ENCODE measurements at regions not wholly inside any gene's neighbourhood (a gene's known extent, or its start where the extent isn't known, plus 50 kb on each side); places are given as distances from the start of the nearest gene placed in this dataset.

- DNase-seq (ENCODE audit: low spot score): no peak
These were observed 1371.5 kb downstream of the EPHA7 start for GRCh38 chr6:92047860-92048259.

DNA sequence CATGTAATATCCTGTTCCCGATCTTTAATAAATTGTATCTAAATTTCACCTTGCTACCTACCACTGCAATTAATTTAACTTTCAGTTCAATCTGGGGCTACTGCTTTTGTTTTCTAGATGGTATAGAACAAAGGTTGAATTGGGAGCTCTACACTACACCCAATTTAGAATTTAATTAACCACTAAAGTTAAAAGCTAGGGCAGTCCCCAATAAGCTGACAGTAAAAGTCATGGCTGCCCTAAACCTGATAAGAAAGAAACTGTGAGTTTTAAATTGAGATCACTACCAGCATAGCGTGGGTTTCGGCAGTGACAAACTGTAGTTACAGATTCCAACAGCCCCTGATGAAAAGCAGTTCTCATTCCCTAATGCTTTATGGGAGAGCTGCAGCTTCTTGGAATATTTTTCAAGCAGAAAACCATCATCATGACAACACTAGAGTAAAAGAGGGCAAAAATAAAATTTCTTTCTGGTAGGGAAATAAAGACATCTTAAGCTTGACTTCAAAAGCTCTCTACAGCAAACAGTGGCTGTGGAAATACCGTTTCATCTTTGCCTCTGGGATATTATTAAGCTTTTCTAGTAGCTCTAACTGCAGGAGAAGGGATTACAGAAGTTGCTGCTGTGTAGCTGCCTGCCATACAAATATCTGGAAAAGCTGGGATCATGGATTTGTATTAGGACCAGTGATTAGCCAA lies 1372.1 kb downstream of the EPHA7 start:
- DNase-seq (ENCODE audit: low spot score): no peak

GRCh38 chr6:92044312-92044711 lies 1375.0 kb downstream of the EPHA7 start:
- DNase-seq (ENCODE audit: low spot score): no peak

GRCh38 chr6:92043777-92044176 lies 1375.6 kb downstream of the EPHA7 start:
- no peak for DNase-seq (ENCODE audit: low spot score)

GRCh38 chr6:92026878-92027277 lies 1392.5 kb downstream of the EPHA7 start:
- DNase-seq (ENCODE audit: low spot score): no peak

DNA sequence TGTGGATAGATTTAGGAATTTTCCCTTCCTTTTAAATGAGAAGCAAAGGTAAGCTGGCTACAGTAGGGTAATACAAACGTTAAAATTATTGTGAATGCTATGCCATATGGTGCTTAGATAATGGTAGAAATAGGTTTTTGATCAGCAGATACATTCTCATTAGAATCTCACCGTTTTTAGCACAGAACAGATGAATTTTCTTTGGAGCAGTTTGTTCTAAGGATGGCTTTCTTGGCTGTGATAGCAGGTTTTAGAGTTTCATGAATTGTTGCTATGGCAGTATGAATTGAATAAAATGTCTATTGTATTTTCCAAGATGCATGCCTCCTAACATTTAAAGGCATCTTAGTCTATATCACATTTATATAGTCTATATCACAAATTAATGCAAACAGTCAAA lies 1394.5 kb downstream of the EPHA7 start:
- no peak for DNase-seq (ENCODE audit: low spot score)

DNA sequence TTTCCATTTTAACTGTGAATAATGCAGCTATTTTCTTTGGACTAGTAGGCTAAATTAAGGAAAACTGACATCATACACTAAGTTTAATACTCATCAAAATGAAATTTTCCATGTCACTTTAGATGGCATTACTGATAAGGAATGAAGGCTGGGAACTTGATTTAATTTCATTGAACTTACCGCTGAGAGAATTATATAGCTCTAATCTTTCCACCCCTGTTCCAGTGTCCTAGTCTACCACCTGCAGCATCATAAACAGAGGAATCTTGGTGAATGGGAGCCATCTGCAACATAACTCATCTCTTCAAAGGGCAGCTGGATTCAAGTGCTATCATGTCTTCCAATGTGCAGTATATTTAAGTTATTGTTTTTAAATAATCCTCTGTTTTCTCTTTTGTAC lies 1395.2 kb downstream of the EPHA7 start:
- DNase-seq (ENCODE audit: low spot score): no peak

- DNase-seq (ENCODE audit: low spot score): no peak
These were observed 1395.9 kb downstream of the EPHA7 start for GRCh38 chr6:92023410-92023966.

- no peak for DNase-seq (ENCODE audit: low spot score)
These were observed 1407.6 kb downstream of the EPHA7 start for GRCh38 chr6:92011681-92012245.

DNA sequence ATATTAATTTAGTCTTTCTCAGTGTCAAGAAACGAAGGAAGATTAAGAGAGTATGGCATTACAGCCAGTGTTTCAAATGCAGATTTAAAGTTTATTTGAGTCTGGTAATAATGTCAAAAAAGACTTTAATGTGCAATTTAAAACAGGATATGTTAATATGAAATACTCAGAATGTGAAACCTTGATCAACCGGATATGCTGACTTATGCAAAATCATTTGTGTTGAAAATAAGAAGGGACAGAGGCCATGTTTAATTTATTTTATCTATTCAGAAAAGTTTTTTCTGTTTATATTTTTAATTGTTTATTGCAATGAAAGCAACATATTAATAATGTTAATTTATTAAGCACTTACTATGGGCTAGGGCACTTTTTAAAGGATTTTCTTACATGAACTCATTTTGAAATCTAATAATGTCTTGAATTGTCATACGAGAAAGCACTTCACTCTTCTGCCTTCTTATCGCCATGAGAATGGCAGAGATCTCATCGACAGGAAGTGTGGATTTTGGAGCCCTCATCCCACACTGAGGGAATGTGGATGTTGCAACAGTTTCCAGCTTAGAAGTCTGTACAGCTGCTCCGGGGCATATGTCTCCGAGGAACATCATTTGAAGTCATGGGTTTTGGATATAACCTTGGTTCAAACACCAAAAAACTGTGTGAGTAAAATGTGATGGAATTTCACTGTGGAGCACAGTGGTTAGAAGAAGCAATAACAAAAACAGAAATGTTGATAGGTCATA lies 1410.4 kb downstream of the EPHA7 start:
- DNase-seq (ENCODE audit: low spot score): no peak

DNA sequence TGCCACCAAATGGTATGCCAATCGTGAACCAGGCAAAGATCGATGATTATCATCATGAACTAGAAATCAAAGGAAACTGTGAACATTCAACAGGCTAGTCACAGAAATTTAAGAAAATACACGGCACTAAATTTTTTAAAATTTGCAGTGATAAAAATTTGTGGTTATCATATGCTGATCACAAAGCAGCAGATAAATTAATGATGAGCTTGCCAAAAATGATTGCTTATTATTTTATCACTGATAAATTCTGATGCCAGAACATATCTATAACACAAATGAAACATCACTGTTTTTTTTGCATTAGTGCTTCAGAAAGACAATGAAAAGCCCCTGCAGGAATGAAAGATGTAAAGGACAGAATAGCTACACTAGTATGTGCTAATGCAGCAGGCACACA lies 1413.2 kb upstream of the MAP3K7 start:
- DNase-seq (ENCODE audit: low spot score): no peak

DNA sequence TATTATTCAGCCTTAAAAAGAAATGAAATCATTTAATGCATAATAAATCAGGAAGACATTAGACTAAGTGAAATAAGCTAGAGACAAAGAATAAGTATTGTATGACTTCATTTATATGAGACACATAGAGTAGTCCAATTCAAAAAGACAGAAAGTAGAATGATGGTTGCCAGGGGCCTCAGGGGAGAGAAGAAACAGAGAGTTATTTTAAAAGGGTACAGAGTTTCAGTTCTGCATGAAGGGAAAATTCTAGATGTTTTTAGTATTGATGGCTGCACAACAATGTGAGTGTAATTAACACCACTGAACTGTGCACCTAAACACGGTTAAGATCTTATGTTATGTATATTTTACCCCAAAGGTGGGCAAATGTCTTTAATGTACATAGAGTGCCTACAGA lies 1407.9 kb upstream of the MAP3K7 start:
- DNase-seq (ENCODE audit: low spot score): no peak

DNA sequence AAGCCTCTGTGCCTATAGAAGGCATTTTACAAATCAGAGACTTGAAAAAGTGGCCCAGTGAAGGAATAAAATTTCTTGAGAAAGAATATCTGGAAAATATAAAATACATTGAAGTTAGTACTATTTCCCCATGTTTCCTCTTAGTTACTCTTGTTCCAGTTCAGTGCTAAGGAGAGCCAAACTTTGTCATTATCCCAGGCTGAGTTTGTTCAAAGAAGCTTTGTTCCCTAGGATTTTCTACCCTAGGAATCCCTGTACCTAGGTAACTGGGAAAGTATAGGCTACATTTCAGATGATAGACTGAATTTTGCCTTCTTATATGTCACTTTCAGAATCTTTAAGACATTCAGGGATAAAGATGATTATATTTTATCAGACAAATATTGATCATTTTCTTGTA lies 1395.7 kb upstream of the MAP3K7 start:
- no peak for DNase-seq (ENCODE audit: low spot score)

DNA sequence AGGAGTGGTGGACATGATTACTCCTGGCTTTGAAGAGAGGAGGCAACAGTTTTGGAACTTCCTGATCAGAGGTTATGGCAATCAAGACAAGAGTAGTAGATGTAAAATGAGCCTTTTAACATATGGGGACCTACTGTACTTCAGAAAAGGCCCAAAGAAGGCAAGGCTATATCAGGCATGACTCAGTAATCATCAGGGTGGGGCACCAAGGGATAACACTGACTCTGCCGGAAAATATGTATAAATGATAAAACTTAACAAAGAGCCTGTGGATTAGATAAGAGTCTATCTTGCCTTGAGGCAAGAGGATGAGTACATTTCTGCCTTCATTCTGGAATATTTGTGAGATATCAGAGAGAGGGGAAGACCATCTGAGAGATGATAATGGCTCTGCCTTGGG lies 1389.9 kb upstream of the MAP3K7 start:
- DNase-seq (ENCODE audit: low spot score): no peak

- DNase-seq (ENCODE audit: low spot score): no peak
These were observed 1383.8 kb upstream of the MAP3K7 start for GRCh38 chr6:91970700-91971099.

DNA sequence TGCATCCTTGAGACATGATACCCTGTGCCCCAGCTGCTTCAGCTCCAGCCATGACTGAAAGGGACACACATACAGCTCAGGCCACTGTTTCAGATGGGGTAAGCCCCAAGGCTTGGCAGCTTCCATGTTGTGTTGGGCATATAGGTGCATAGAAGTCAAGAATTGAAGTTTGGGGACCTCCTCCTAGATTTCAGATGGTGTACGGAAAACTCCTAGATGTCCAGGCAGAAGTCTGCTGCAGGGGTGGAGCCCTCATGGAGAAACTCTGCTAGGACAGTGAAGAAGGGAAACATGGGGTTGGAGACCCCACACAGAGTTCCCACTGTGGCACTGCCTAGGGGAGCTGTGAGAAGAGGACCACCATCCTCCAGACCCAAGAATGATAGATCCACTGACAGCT lies 1379.0 kb upstream of the MAP3K7 start:
- no peak for DNase-seq (ENCODE audit: low spot score)

GRCh38 chr6:91961671-91962070 lies 1374.8 kb upstream of the MAP3K7 start:
- DNase-seq (ENCODE audit: low spot score): no peak

DNA sequence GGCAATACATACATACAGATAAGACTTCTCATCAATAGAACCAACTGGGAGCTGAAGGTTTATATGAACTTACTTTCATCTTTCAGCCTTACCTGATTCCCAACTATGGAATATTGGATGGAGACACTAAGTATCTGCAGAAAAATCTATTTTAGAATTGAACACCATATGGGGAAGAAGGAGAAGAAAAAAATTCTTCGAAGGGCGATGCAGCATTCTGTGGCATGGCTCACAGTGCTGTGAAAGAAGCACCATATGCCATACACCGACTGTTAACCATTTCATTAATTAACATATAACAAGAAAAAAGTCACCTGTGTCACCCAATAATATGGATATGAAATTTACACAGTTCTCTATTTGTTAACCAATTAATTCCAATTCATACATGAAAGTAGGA lies 1374.4 kb upstream of the MAP3K7 start:
- no peak for DNase-seq (ENCODE audit: low spot score)

GRCh38 chr6:91941838-91942237 lies 1355.0 kb upstream of the MAP3K7 start:
- DNase-seq (ENCODE audit: low spot score): no peak

- DNase-seq (ENCODE audit: low spot score): no peak
These were observed 1353.9 kb upstream of the MAP3K7 start for GRCh38 chr6:91940801-91941200.

- DNase-seq (ENCODE audit: low spot score): no peak
These were observed 1340.0 kb upstream of the MAP3K7 start for GRCh38 chr6:91926827-91927226.

DNA sequence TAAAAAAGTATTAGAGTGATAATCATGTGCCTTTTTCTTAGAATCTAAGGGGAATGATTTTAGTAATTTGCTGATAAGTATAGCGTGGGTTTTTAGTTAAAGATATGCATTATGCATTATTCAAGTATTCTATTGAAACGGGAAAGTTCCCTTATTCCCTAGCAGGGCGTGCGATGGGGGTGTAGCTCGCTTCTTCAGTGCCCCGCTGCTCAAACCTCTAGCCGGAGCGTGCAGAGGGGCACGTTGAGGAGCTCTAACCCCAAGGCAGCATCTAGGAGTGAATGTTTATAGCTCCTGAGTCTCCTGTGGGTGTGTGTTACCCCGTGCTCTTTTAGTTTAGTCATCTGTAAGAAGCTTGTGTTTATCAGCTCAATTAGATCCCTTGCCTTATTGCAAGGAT lies 1339.5 kb upstream of the MAP3K7 start:
- no peak for DNase-seq (ENCODE audit: low spot score)

DNA sequence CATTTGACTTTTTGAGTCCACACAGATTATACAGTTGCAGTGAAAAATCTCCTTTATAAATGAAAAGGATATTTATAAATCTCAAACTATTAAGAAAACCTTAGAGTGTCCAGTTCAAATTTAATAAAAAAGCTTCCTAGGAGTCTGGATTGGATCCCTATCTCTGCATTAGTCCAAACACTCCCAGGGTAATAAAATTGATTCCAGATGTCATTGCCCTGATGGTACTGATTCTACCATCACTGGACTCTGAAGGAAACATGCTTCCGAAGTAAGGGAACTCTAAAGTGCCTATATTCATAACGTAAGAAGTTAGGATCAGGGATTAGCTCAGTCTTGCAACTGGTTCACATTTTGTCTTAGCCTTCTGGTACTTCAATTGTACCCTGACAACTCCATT lies 1325.1 kb upstream of the MAP3K7 start:
- DNase-seq (ENCODE audit: low spot score): no peak

All from globus pallidus (tissue), 1 donor.